Hepatocyte (in vitro differentiated cells): ENCODE measurements at regions not wholly inside any gene's neighbourhood (a gene's known extent, or its start where the extent isn't known, plus 50 kb on each side); places are given as distances from the start of the nearest gene placed in this dataset.

Experiments used
- DNase-seq: peaks from one replicate; pipeline ENCODE4 v3.0.0-alpha.2; 2016; ENCODE audit warnings: low spot score
- H2AFZ ChIP-seq: fragments of 200-600 bp; sonication (generic); 2 replicates; pipeline ENCODE4 v1.6.0; 2016; ENCODE audit warnings: antibody characterized with exemption, mild to moderate bottlenecking
- H3K27ac ChIP-seq: fragments of 200-600 bp; sonication (generic); 2 replicates; pipeline ENCODE4 v1.5.1; 2016; ENCODE audit warnings: mild to moderate bottlenecking
- H3K27me3 ChIP-seq: fragments of 200-600 bp; sonication (generic); 2 replicates; pipeline ENCODE4 v1.6.1; 2016
- H3K36me3 ChIP-seq: fragments of 200-600 bp; sonication (generic); replicated peaks from 2 replicates; pipeline ENCODE4 v1.5.1; 2016; ENCODE audit warnings: low read depth; ENCODE audit not compliant: insufficient read depth
- H3K4me1 ChIP-seq: fragments of 200-600 bp; sonication (generic); 2 replicates; pipeline ENCODE4 v1.5.1; 2016; ENCODE audit warnings: mild to moderate bottlenecking, moderate library complexity; ENCODE audit not compliant: insufficient read depth
- H3K4me2 ChIP-seq: fragments of 200-600 bp; sonication (generic); 2 replicates; pipeline ENCODE4 v1.6.0; 2016
- H3K4me3 ChIP-seq: fragments of 200-600 bp; sonication (generic); 2 replicates; pipeline ENCODE4 v1.5.1; 2016; ENCODE audit warnings: mild to moderate bottlenecking
- H3K79me2 ChIP-seq: fragments of 200-600 bp; sonication (generic); 2 replicates; pipeline ENCODE4 v1.6.0; 2017; ENCODE audit warnings: mild to moderate bottlenecking
- H3K9me2 ChIP-seq: fragments of 200-600 bp; sonication (generic); replicated peaks from 2 replicates; pipeline ENCODE4 v1.6.0; 2017; ENCODE audit warnings: mild to moderate bottlenecking; ENCODE audit not compliant: insufficient read depth
- H3K9me3 ChIP-seq: fragments of 200-600 bp; sonication (generic); 2 replicates; pipeline ENCODE4 v1.5.1; 2016; ENCODE audit warnings: low read depth, mild to moderate bottlenecking
- H4K20me1 ChIP-seq: fragments of 200-600 bp; sonication (generic); 2 replicates; pipeline ENCODE4 v1.6.0; 2016; ENCODE audit warnings: mild to moderate bottlenecking; ENCODE audit not compliant: insufficient read depth, poor library complexity, severe bottlenecking
- EZH2 ChIP-seq: fragments of 200-600 bp; sonication (generic); IDR thresholded peaks from 2 replicates; pipeline ENCODE4 v1.6.1; 2016; ENCODE audit warnings: antibody characterized with exemption, mild to moderate bottlenecking, borderline replicate concordance
- EZH2phosphoT487 ChIP-seq: fragments of 200-600 bp; sonication (generic); IDR thresholded peaks from one replicate; pipeline ENCODE4 v1.6.1; 2018; ENCODE audit warnings: antibody characterized with exemption, mild to moderate bottlenecking, low read depth, moderate library complexity; ENCODE audit not compliant: unreplicated experiment, severe bottlenecking
- WGBS: methylation state at CpG from one replicate; pipeline ENCODE4 v1.1.6; 2016; ENCODE audit warnings: low lambda C conversion rate; ENCODE audit errors: missing lambda C conversion rate; 5-methylcytosine and 5-hydroxymethylcytosine counted together
- TF ChIP-seq, protein P1 (sequence below): fragments of 200-600 bp; sonication (generic); IDR thresholded peaks from 2 replicates; pipeline ENCODE4 v1.5.1; 2016; ENCODE audit warnings: antibody characterized with exemption, mild to moderate bottlenecking; ENCODE audit not compliant: poor library complexity

DNA sequence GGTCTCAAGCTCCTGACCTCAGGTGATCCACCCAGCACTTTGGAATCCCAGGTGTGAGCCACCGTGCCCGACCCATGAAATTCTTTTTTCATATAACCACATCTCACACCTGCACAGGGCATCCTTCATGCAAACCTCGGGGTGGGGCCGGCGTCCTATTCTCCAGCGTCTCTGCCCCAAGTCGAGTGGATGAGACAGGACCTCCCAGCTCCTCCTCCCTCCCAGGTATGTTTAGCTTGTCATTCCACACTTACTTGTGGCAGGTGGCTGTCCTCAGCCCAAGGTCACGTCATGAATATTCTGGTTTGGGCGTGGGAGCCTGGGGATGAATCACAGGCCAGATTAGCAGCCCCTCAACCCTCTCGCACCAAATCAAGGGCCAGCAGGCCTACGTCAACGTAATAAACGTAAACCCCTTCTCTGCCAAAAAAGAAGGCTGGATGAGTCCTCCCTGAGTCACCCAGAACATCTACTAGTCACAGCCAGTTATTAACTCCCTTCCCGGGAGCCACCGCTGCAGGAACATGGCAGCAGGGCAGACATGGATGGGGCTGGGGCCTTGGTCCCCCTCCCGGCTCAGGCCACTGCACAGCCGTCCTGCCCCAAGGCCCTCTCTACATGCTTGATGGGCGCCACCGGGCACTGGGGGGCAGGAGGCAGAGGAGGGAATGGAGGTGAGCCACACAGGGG, 91.7 kb downstream of the YTHDF1 start:
- H3K36me3 ChIP-seq = no peaks in the 10 kb centered on the region
- H3K9me2 ChIP-seq = no peaks in the 10 kb centered on the region
- H3K4me3 ChIP-seq = no peak overlapping the region
- H3K27ac ChIP-seq = no peak overlapping the region
- no peaks in the 10 kb centered on the region for H4K20me1 ChIP-seq
- TF ChIP-seq EZH2 (no peak), EZH2phosphoT487 (no peak)
- no peaks in the 10 kb centered on the region for H3K9me3 ChIP-seq
- no peak overlapping the region for H2AFZ ChIP-seq
- no peaks in the 10 kb centered on the region for H3K4me1 ChIP-seq
- no peak overlapping the region for H3K4me2 ChIP-seq
- 84% methylated on average over 19 of the region's 19 CpGs for WGBS
- peaks cover 8% of the 10 kb centered on the region for H3K27me3 ChIP-seq
- H3K79me2 ChIP-seq = no peaks in the 10 kb centered on the region
- DNase-seq = no peak

DNA sequence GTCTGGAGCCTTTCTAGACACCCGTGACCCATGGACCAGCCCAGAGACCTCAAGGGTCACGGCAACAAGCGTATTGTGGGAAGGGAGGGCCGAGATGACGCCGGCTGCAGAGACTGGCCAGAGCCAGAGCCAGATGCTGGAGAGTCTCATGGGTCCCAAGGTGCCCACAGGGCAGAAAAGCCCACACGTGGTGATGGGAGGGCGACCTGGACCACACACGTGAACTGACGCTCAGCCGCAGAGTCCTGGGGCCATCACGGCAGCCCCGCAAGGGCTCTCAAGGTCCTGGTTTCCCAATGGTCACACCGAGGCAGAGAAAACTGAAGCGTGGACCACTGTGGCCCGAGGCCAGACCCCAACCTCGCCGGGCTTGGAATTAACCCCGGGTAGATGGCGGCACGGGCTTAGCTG, 92.6 kb downstream of the YTHDF1 start:
- Histone ChIP-seq H2AFZ (no peak overlapping the region), H3K9me2 (no peaks in the 10 kb centered on the region), H3K27me3 (peaks cover 4% of the 10 kb centered on the region), H3K79me2 (no peaks in the 10 kb centered on the region), H3K36me3 (no peaks in the 10 kb centered on the region), H3K27ac (no peak overlapping the region), H3K4me3 (no peak overlapping the region), H3K4me2 (no peak overlapping the region), H3K4me1 (no peaks in the 10 kb centered on the region), H4K20me1 (no peaks in the 10 kb centered on the region), H3K9me3 (no peaks in the 10 kb centered on the region)
- WGBS = 89% methylated on average over 21 of the region's 21 CpGs
- TF ChIP-seq, protein P1, sequence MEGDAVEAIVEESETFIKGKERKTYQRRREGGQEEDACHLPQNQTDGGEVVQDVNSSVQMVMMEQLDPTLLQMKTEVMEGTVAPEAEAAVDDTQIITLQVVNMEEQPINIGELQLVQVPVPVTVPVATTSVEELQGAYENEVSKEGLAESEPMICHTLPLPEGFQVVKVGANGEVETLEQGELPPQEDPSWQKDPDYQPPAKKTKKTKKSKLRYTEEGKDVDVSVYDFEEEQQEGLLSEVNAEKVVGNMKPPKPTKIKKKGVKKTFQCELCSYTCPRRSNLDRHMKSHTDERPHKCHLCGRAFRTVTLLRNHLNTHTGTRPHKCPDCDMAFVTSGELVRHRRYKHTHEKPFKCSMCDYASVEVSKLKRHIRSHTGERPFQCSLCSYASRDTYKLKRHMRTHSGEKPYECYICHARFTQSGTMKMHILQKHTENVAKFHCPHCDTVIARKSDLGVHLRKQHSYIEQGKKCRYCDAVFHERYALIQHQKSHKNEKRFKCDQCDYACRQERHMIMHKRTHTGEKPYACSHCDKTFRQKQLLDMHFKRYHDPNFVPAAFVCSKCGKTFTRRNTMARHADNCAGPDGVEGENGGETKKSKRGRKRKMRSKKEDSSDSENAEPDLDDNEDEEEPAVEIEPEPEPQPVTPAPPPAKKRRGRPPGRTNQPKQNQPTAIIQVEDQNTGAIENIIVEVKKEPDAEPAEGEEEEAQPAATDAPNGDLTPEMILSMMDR = no peak
- no peak for DNase-seq

GRCh38 chr20:63122626-63123025, 93.3 kb downstream of the YTHDF1 start:
- Histone ChIP-seq H3K9me3 (no peaks in the 10 kb centered on the region), H3K36me3 (no peaks in the 10 kb centered on the region), H4K20me1 (no peaks in the 10 kb centered on the region), H3K4me2 (no peak overlapping the region), H3K9me2 (no peaks in the 10 kb centered on the region), H3K79me2 (no peaks in the 10 kb centered on the region), H3K27ac (no peak overlapping the region), H3K4me3 (no peak overlapping the region), H3K4me1 (no peaks in the 10 kb centered on the region), H2AFZ (no peak overlapping the region), H3K27me3 (peaks cover 4% of the 10 kb centered on the region)
- no peak for DNase-seq
- no peak for TF ChIP-seq EZH2phosphoT487
- TF ChIP-seq EZH2 = no peak
- TF ChIP-seq, protein P1 = no peak
- WGBS = 85% methylated on average over 7 of the region's 7 CpGs

- Histone ChIP-seq H3K36me3 (no peaks in the 10 kb centered on the region), H3K27ac (no peak overlapping the region), H3K4me2 (no peak overlapping the region), H3K4me3 (no peak overlapping the region), H4K20me1 (no peaks in the 10 kb centered on the region), H3K27me3 (no peaks in the 10 kb centered on the region), H3K79me2 (no peaks in the 10 kb centered on the region), H2AFZ (no peak overlapping the region), H3K9me3 (no peaks in the 10 kb centered on the region), H3K9me2 (no peaks in the 10 kb centered on the region), H3K4me1 (no peaks in the 10 kb centered on the region)
- TF ChIP-seq EZH2phosphoT487 = no peak
- TF ChIP-seq, protein P1 = no peak
- no peak for TF ChIP-seq EZH2
- 90% methylated on average over 23 of the region's 23 CpGs for WGBS
- no peak for DNase-seq
Measured at GRCh38 chr20:63121749-63122405, 94.1 kb downstream of the YTHDF1 start.
